A549 (cell line): ENCODE measurements at regions not wholly inside any gene's neighbourhood (a gene's known extent, or its start where the extent isn't known, plus 50 kb on each side); places are given as distances from the start of the nearest gene placed in this dataset.

Source experiments
- ATAC-seq, 2 experiments: fragments of 200-7000 bp in 1 of 2; fragments of >200 bp in 1 of 2; cut with Nextera tagmentation in 1 of 2; cut with Tn5 transposase in 1 of 2; 3 replicates each; pipeline versions ENCODE4 v1.8.0 to v1.9.1; 2018 to 2020; ENCODE audit warnings: mild to moderate bottlenecking in 1 of 2, moderate library complexity in 1 of 2
- CTCF ChIA-PET: fragments of 300-600 bp; sonication (Branson Sonifier 250); formaldehyde crosslinking; extraction: SDS; loops from one replicate; lab custom pipeline; 2021; ENCODE audit warnings: antibody characterized with exemption, inconsistent platforms; lab: Yijun Ruan, JAX
- POLR2A ChIA-PET: fragments of 350-600 bp; formaldehyde crosslinking; extraction: SDS; loops from one replicate; lab custom pipeline; 2021; ENCODE audit warnings: antibody characterized with exemption, inconsistent platforms; lab: Yijun Ruan, JAX
- DNase-seq, 2 experiments: peaks; one replicate each; pipeline versions ENCODE4 v3.0.0 to v3.0.0-alpha.2; 2011 to 2016; ENCODE audit warnings: low read depth in 1 of 2, low spot score in 1 of 2
- FAIRE-seq: peaks from 2 replicates; lab custom pipeline; 2011; peaks lifted over from hg19 to GRCh38; lab: Jason Lieb, UNC
- H3K27ac ChIP-seq, 2 experiments: fragments of >200 bp; sonication (Bioruptor Twin); formaldehyde crosslinking; 3 replicates each; pipeline ENCODE4 v1.5.1; 2016 to 2017
- H3K4me1 ChIP-seq: fragments of >200 bp; sonication (Bioruptor Twin); formaldehyde crosslinking; 3 replicates; pipeline ENCODE4 v1.6.1; 2016
- H3K4me2 ChIP-seq: fragments of >200 bp; sonication (Bioruptor Twin); formaldehyde crosslinking; 3 replicates; pipeline ENCODE4 v1.6.1; 2016
- H3K4me3 ChIP-seq: fragments of >200 bp; sonication (Bioruptor Twin); formaldehyde crosslinking; 3 replicates; pipeline ENCODE4 v1.5.1; 2016
- H3K9me3 ChIP-seq: fragments of >200 bp; sonication (Bioruptor Twin); formaldehyde crosslinking; 3 replicates; pipeline ENCODE4 v1.6.1; 2016
- ATOH8 ChIP-seq: fragments of 250-450 bp; sonication (Bioruptor Pico); IDR thresholded peaks from 2 replicates; pipeline ENCODE4 v1.5.0; 2020; ENCODE audit warnings: low read depth, mild to moderate bottlenecking, moderate library complexity
- BHLHE40 ChIP-seq: IDR thresholded peaks from 2 replicates; pipeline ENCODE4 v1.6.1; 2012; ENCODE audit warnings: low read depth, low read length, inconsistent platforms
- CBX2 ChIP-seq: fragments of 200-600 bp; sonication (generic); IDR thresholded peaks from 2 replicates; pipeline ENCODE4 v1.6.1; 2016; ENCODE audit warnings: low read depth, mild to moderate bottlenecking, borderline replicate concordance
- CEBPB ChIP-seq, 2 experiments: fragments of >200 bp in 1 of 2; sonication (Bioruptor Twin) in 1 of 2; formaldehyde crosslinking in 1 of 2; IDR thresholded peaks; 2 replicates each; pipeline ENCODE4 v1.6.1; 2012 to 2016
- EHF ChIP-seq: fragments of 250-450 bp; sonication (Bioruptor Pico); IDR thresholded peaks from 2 replicates; pipeline ENCODE4 v1.5.0; 2020; ENCODE audit warnings: mild to moderate bottlenecking
- EHMT2 ChIP-seq: fragments of 200-600 bp; sonication (generic); IDR thresholded peaks from 2 replicates; pipeline ENCODE4 v1.6.1; 2016; ENCODE audit warnings: antibody characterized with exemption, low read depth, mild to moderate bottlenecking, moderate library complexity
- ELK1 ChIP-seq: fragments of 150-350 bp; IDR thresholded peaks from 2 replicates; pipeline ENCODE4 v1.6.1; 2014; ENCODE audit warnings: low read depth, mild to moderate bottlenecking, low read length
- EP300 ChIP-seq, 2 experiments: fragments of >200 bp; sonication (Bioruptor Twin); formaldehyde crosslinking; IDR thresholded peaks; 2 replicates in 1 of 2; 3 replicates in 1 of 2; pipeline ENCODE4 v1.6.1; 2016 to 2017
- FOSL2 ChIP-seq, 2 experiments: fragments of 450-650 bp in 1 of 2; fragments of >200 bp in 1 of 2; sonication (Bioruptor Twin) in 1 of 2; formaldehyde crosslinking; IDR thresholded peaks; 2 replicates each; pipeline versions ENCODE4 v1.5.0 to v1.6.1; 2016 to 2020; ENCODE audit warnings: mild to moderate bottlenecking in 1 of 2, moderate library complexity in 1 of 2
- FOXS1 ChIP-seq: fragments of 250-450 bp; sonication (Bioruptor Pico); IDR thresholded peaks from 2 replicates; pipeline ENCODE4 v1.5.0; 2020; ENCODE audit warnings: mild to moderate bottlenecking, moderate library complexity
- GATA3 ChIP-seq: IDR thresholded peaks from 2 replicates; pipeline ENCODE4 v1.6.1; 2012; ENCODE audit warnings: borderline replicate concordance
- HES2 ChIP-seq: fragments of >200 bp; sonication (Bioruptor Twin); formaldehyde crosslinking; IDR thresholded peaks from 2 replicates; pipeline ENCODE4 v1.6.1; 2016
- HEYL ChIP-seq: fragments of 250-450 bp; sonication (Bioruptor Pico); IDR thresholded peaks from 2 replicates; pipeline ENCODE4 v1.8.0; 2021; ENCODE audit warnings: mild to moderate bottlenecking, moderate library complexity
- HOXB5 ChIP-seq: fragments of 250-450 bp; sonication (Bioruptor Pico); IDR thresholded peaks from 2 replicates; pipeline ENCODE4 v1.5.0; 2020; ENCODE audit warnings: mild to moderate bottlenecking, moderate library complexity
- JUN ChIP-seq, 2 experiments: fragments of >200 bp; sonication (Bioruptor Twin); formaldehyde crosslinking; IDR thresholded peaks; 2 replicates in 1 of 2; 3 replicates in 1 of 2; pipeline ENCODE4 v1.6.1; 2016 to 2017
- KDM1A ChIP-seq: fragments of 200-600 bp; sonication (generic); IDR thresholded peaks from 2 replicates; pipeline ENCODE4 v1.6.1; 2016; ENCODE audit warnings: low read depth, mild to moderate bottlenecking
- MAFK ChIP-seq: fragments of 450-650 bp; IDR thresholded peaks from 2 replicates; pipeline ENCODE4 v1.6.1; 2014; ENCODE audit not compliant: partially characterized antibody
- MYC ChIP-seq: IDR thresholded peaks from 2 replicates; pipeline ENCODE4 v1.6.1; 2012; ENCODE audit warnings: mild to moderate bottlenecking, inconsistent platforms, low read length, improper control_type of control experiment, borderline replicate concordance
- POLR2A ChIP-seq: IDR thresholded peaks from 2 replicates; pipeline ENCODE4 v1.6.1; 2012; ENCODE audit warnings: mild to moderate bottlenecking, low read length
- RAD21 ChIP-seq, 2 experiments: fragments of >200 bp in 1 of 2; sonication (Bioruptor Twin) in 1 of 2; formaldehyde crosslinking in 1 of 2; IDR thresholded peaks in 1 of 2; conservative IDR thresholded peaks in 1 of 2; 2 replicates in 1 of 2; 3 replicates in 1 of 2; pipeline ENCODE4 v1.6.1; 2012 to 2018; ENCODE audit warnings: inconsistent platforms in 1 of 2
- RFX5 ChIP-seq: fragments of 450-650 bp; IDR thresholded peaks from 2 replicates; pipeline ENCODE4 v1.7.1; 2014; ENCODE audit warnings: antibody characterized with exemption, mild to moderate bottlenecking, moderate library complexity
- RNF2 ChIP-seq: fragments of 200-600 bp; sonication (generic); IDR thresholded peaks from 2 replicates; pipeline ENCODE4 v1.6.1; 2016; ENCODE audit warnings: low read depth, mild to moderate bottlenecking, antibody characterized with exemption, moderate library complexity, borderline replicate concordance
- SREBF2 ChIP-seq: fragments of 450-650 bp; IDR thresholded peaks from 2 replicates; pipeline ENCODE4 v1.6.1; 2014; ENCODE audit warnings: mild to moderate bottlenecking, moderate library complexity
- TFCP2L1 ChIP-seq: fragments of 250-450 bp; sonication (Bioruptor Pico); IDR thresholded peaks from 2 replicates; pipeline ENCODE4 v1.5.0; 2021; ENCODE audit warnings: mild to moderate bottlenecking
- TP53 ChIP-seq: fragments of 250-450 bp; sonication (Bioruptor Pico); IDR thresholded peaks from 2 replicates; pipeline ENCODE4 v1.5.0; 2021; ENCODE audit warnings: mild to moderate bottlenecking, moderate library complexity
- ZC3H11A ChIP-seq: fragments of 450-650 bp; IDR thresholded peaks from 2 replicates; pipeline ENCODE4 v1.6.1; 2014; ENCODE audit warnings: antibody characterized with exemption, mild to moderate bottlenecking
- ZFP36 ChIP-seq: fragments of 450-650 bp; IDR thresholded peaks from 2 replicates; pipeline ENCODE4 v1.6.1; 2014; ENCODE audit warnings: borderline replicate concordance; ENCODE audit not compliant: partially characterized antibody
- WGBS: methylation state at CpG from one replicate; pipeline ENCODE4 v1.1.6; 2017; ENCODE audit errors: missing lambda C conversion rate; 5-methylcytosine and 5-hydroxymethylcytosine counted together
- TF ChIP-seq, protein P1 (sequence below): IDR thresholded peaks from 2 replicates; pipeline ENCODE4 v1.6.1; 2012
- TF ChIP-seq, protein P2 (sequence below): IDR thresholded peaks from 2 replicates; pipeline ENCODE4 v1.6.1; 2012; ENCODE audit warnings: low read depth, borderline replicate concordance
- TF ChIP-seq, protein P3 (sequence below): fragments of >200 bp; sonication (Bioruptor Twin); formaldehyde crosslinking; IDR thresholded peaks from 3 replicates; pipeline ENCODE4 v1.6.1; 2016

DNA sequence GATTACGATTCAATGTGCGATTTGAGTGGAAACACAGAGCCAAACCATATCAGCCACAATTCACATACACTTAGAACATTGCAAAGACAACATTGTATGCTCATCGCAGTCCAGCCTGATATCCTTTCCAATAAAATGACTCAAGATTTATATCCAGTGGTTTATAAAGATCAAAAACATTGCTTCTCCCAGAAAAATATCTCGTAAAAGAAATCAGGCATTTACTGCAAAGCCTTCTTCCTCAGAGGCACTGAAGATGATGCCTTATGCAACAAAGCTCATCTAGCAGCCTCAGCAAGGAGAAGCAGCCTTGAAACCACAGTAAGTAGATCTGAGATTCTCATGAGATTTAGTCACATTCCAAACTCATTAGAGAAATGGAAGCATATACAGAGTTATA lies 523.8 kb downstream of the ELAVL2 start:
- Histone ChIP-seq H3K4me2 (no peak overlapping the region), H3K4me1 (no peaks in the 10 kb centered on the region), H3K9me3 (no peaks in the 10 kb centered on the region), H3K4me3 (no peak overlapping the region), H3K27ac (no peak overlapping the region)
- POLR2A ChIA-PET = no interaction called here
- 7% methylated on average over 4 of the region's 4 CpGs for WGBS
- CTCF ChIA-PET = no interaction called here
- FAIRE-seq (no peak), DNase-seq (no peak), ATAC-seq (no peak)
- TF ChIP-seq POLR2A = no peak
- no peak for TF ChIP-seq MAFK
- no peak for TF ChIP-seq FOXS1
- no peak for TF ChIP-seq EP300 (IDR thresholded peaks at IDR 0.05)
- no peak for TF ChIP-seq JUN (IDR thresholded peaks at IDR 0.05)
- TF ChIP-seq, protein P1, sequence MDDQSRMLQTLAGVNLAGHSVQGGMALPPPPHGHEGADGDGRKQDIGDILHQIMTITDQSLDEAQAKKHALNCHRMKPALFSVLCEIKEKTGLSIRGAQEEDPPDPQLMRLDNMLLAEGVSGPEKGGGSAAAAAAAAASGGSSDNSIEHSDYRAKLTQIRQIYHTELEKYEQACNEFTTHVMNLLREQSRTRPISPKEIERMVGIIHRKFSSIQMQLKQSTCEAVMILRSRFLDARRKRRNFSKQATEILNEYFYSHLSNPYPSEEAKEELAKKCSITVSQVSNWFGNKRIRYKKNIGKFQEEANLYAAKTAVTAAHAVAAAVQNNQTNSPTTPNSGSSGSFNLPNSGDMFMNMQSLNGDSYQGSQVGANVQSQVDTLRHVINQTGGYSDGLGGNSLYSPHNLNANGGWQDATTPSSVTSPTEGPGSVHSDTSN = no peak
- TF ChIP-seq FOSL2 (IDR thresholded peaks at IDR 0.05) = no peak
- no peak for TF ChIP-seq FOSL2 (CRISPR knock-in tag; IDR thresholded peaks at IDR 0.05)
- TF ChIP-seq ATOH8 (CRISPR knock-in tag) = no peak
- TF ChIP-seq HEYL (CRISPR knock-in tag) = no peak
- TF ChIP-seq, protein P2, sequence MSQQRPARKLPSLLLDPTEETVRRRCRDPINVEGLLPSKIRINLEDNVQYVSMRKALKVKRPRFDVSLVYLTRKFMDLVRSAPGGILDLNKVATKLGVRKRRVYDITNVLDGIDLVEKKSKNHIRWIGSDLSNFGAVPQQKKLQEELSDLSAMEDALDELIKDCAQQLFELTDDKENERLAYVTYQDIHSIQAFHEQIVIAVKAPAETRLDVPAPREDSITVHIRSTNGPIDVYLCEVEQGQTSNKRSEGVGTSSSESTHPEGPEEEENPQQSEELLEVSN = no peak
- TF ChIP-seq EHF (CRISPR knock-in tag) = no peak
- TF ChIP-seq RAD21 (conservative IDR thresholded peaks at IDR 0.05 in 1 of 2, IDR thresholded peaks at IDR 0.05 in 1 of 2) = no peak
- TF ChIP-seq RFX5 = no peak
- TF ChIP-seq EHMT2 = no peak
- TF ChIP-seq, protein P3, sequence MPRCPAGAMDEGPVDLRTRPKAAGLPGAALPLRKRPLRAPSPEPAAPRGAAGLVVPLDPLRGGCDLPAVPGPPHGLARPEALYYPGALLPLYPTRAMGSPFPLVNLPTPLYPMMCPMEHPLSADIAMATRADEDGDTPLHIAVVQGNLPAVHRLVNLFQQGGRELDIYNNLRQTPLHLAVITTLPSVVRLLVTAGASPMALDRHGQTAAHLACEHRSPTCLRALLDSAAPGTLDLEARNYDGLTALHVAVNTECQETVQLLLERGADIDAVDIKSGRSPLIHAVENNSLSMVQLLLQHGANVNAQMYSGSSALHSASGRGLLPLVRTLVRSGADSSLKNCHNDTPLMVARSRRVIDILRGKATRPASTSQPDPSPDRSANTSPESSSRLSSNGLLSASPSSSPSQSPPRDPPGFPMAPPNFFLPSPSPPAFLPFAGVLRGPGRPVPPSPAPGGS = no peak
- TF ChIP-seq HES2 = no peak
- TF ChIP-seq SREBF2 = no peak
- no peak for TF ChIP-seq RNF2
- no peak for TF ChIP-seq TP53 (CRISPR knock-in tag)
- no peak for TF ChIP-seq GATA3

DNA sequence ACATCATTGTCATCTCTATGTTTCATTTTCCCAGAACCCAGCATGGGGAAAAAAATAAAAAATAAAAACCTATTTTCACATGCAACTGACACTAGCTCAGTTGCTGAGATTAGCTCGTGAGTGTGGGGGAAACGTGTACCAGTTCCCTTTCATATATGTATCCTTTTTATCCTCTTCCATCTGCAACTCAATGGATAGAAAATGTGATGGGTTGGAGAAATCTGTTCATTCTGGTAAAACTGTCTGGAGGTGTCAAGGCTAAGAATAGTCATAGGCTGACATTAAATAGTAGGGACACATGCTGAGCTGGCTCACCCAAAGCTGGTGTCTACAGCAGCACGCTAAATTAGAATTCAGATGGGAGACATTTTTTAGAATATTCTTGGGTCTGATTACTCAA lies 519.3 kb downstream of the ELAVL2 start:
- 2% methylated on average over 3 of the region's 3 CpGs for WGBS
- Histone ChIP-seq H3K4me2 (no peak overlapping the region), H3K4me1 (no peaks in the 10 kb centered on the region), H3K27ac (no peak overlapping the region), H3K4me3 (no peak overlapping the region), H3K9me3 (no peaks in the 10 kb centered on the region)
- ATAC-seq (no peak), FAIRE-seq (no peak), DNase-seq (no peak)
- TF ChIP-seq KDM1A (no peak), ELK1 (no peak), POLR2A (no peak), RFX5 (no peak), TFCP2L1 (CRISPR knock-in tag) (no peak), ZFP36 (no peak), ZC3H11A (no peak), CBX2 (no peak), MYC (no peak), CEBPB (IDR thresholded peaks at IDR 0.05) (no peak), HOXB5 (CRISPR knock-in tag) (no peak), BHLHE40 (no peak)
- POLR2A ChIA-PET = no interaction called here
- CTCF ChIA-PET = no interaction called here
